DOHH2 (cell line): ENCODE measurements at regions not wholly inside any gene's neighbourhood (a gene's known extent, or its start where the extent isn't known, plus 50 kb on each side); places are given as distances from the start of the nearest gene placed in this dataset.
"Not testable (repeated sequence)": the region's sequence is repeated elsewhere in the genome, so short reads cannot be mapped to it uniquely, and the experiment has no call there.

Source experiments
- H3F3A ChIP-seq: fragments of 200-600 bp; sonication (generic), shearing (Covaris generic); 2 replicates; pipeline ENCODE4 v1.6.0; 2016; ENCODE audit warnings: antibody characterized with exemption, mild to moderate bottlenecking; ENCODE audit not compliant: control insufficient read depth, insufficient read depth
- H3K27ac ChIP-seq: fragments of 200-600 bp; sonication (generic); 2 replicates; pipeline ENCODE4 v1.5.1; 2014; ENCODE audit warnings: low read depth, mild to moderate bottlenecking, low read length, moderate library complexity
- H3K27me3 ChIP-seq: fragments of 200-600 bp; sonication (generic); 2 replicates; pipeline ENCODE4 v1.6.1; 2014; ENCODE audit warnings: mild to moderate bottlenecking, low read length, mixed read lengths; ENCODE audit not compliant: control insufficient read depth
- H3K36me3 ChIP-seq: fragments of 200-600 bp; sonication (generic); 2 replicates; pipeline ENCODE4 v1.6.1; 2014; ENCODE audit warnings: mild to moderate bottlenecking, low read length, moderate library complexity, mixed read lengths; ENCODE audit not compliant: control insufficient read depth
- H3K4me1 ChIP-seq: fragments of 200-600 bp; sonication (generic); 2 replicates; pipeline ENCODE4 v1.6.1; 2014; ENCODE audit warnings: mild to moderate bottlenecking, low read length, mixed read lengths; ENCODE audit not compliant: control insufficient read depth
- H3K4me2 ChIP-seq: fragments of 200-600 bp; sonication (generic); 2 replicates; pipeline ENCODE4 v1.6.0; 2014; ENCODE audit warnings: mild to moderate bottlenecking, low read length, moderate library complexity
- H3K4me3 ChIP-seq: fragments of 200-600 bp; sonication (generic); 2 replicates; pipeline ENCODE4 v1.5.1; 2014; ENCODE audit warnings: mild to moderate bottlenecking, low read length, mixed read lengths
- H3K79me2 ChIP-seq: fragments of 200-600 bp; sonication (generic); 2 replicates; pipeline ENCODE4 v1.6.1; 2014; ENCODE audit warnings: mild to moderate bottlenecking, low read length, mixed read lengths; ENCODE audit not compliant: control insufficient read depth
- H3K9me2 ChIP-seq: fragments of 200-600 bp; sonication (generic); replicated peaks from 2 replicates; pipeline ENCODE4 v1.6.1; 2014; ENCODE audit warnings: mild to moderate bottlenecking, low read length, mixed read lengths; ENCODE audit not compliant: control insufficient read depth
- H3K9me3 ChIP-seq: fragments of 200-600 bp; sonication (generic); 2 replicates; pipeline ENCODE4 v1.6.1; 2014; ENCODE audit warnings: antibody characterized with exemption, low read length, mixed read lengths; ENCODE audit not compliant: control insufficient read depth, insufficient read depth
- H4K20me1 ChIP-seq: fragments of 200-600 bp; sonication (generic); 2 replicates; pipeline ENCODE4 v1.6.0; 2014; ENCODE audit warnings: low read depth, mild to moderate bottlenecking, antibody characterized with exemption, low read length, moderate library complexity; ENCODE audit not compliant: control insufficient read depth, insufficient read depth
- CTCF ChIP-seq: fragments of 200-600 bp; sonication (generic); IDR thresholded peaks from one replicate; pipeline ENCODE4 v1.5.1; 2014; ENCODE audit warnings: antibody characterized with exemption, mild to moderate bottlenecking, low read depth, low read length; ENCODE audit not compliant: poor library complexity, severe bottlenecking
- EZH2phosphoT487 ChIP-seq: fragments of 200-600 bp; sonication (generic); IDR thresholded peaks from 2 replicates; pipeline ENCODE4 v1.6.1; 2017; ENCODE audit warnings: borderline replicate concordance, mild to moderate bottlenecking, antibody characterized with exemption, low read length, moderate library complexity, mixed read lengths

- no peak for TF ChIP-seq EZH2phosphoT487
- TF ChIP-seq CTCF, result no peak
- H3K27me3 ChIP-seq, result no peaks in the 10 kb centered on the region
- H3K4me1 ChIP-seq, result no peaks in the 10 kb centered on the region
- no peaks in the 10 kb centered on the region for H3K36me3 ChIP-seq
- H3K27ac ChIP-seq, result no peak overlapping the region
- H3K4me3 ChIP-seq, result no peak overlapping the region
- no peaks in the 10 kb centered on the region for H4K20me1 ChIP-seq
- no peaks in the 10 kb centered on the region for H3K79me2 ChIP-seq
- no peaks in the 10 kb centered on the region for H3K9me2 ChIP-seq
- H3K9me3 ChIP-seq, result no peaks in the 10 kb centered on the region
- H3K4me2 ChIP-seq, result no peak overlapping the region
- no peaks in the 10 kb centered on the region for H3F3A ChIP-seq
Measured at GRCh38 chr1:99551812-99552614, 93.9 kb upstream of the PALMD start.

GRCh38 chr1:99553301-99553700 is 92.6 kb upstream of the PALMD start:
- Histone ChIP-seq H3K27ac (no peak overlapping the region), H3K4me2 (no peak overlapping the region), H3K36me3 (no peaks in the 10 kb centered on the region), H3K79me2 (no peaks in the 10 kb centered on the region), H3K27me3 (no peaks in the 10 kb centered on the region), H3K9me3 (no peaks in the 10 kb centered on the region), H3K9me2 (no peaks in the 10 kb centered on the region), H3F3A (no peaks in the 10 kb centered on the region), H3K4me3 (no peak overlapping the region), H4K20me1 (no peaks in the 10 kb centered on the region), H3K4me1 (no peaks in the 10 kb centered on the region)
- TF ChIP-seq EZH2phosphoT487, result no peak
- TF ChIP-seq CTCF, result no peak

GRCh38 chr1:99553819-99554218 is 92.1 kb upstream of the PALMD start:
- not testable (repeated sequence) for H3K4me2 ChIP-seq, H3K9me3 ChIP-seq, H3K9me2 ChIP-seq, H3K27ac ChIP-seq, H3F3A ChIP-seq, H3K27me3 ChIP-seq, H3K79me2 ChIP-seq, H3K36me3 ChIP-seq, H3K4me3 ChIP-seq, H4K20me1 ChIP-seq, H3K4me1 ChIP-seq

- H3K79me2 ChIP-seq, result no peaks in the 10 kb centered on the region
- H3K27me3 ChIP-seq, result no peaks in the 10 kb centered on the region
- no peaks in the 10 kb centered on the region for H4K20me1 ChIP-seq
- H3K4me2 ChIP-seq, result no peak overlapping the region
- H3K4me3 ChIP-seq, result no peak overlapping the region
- H3K4me1 ChIP-seq, result no peaks in the 10 kb centered on the region
- no peaks in the 10 kb centered on the region for H3K36me3 ChIP-seq
- H3K9me2 ChIP-seq, result no peaks in the 10 kb centered on the region
- H3K27ac ChIP-seq, result no peak overlapping the region
- H3F3A ChIP-seq, result no peaks in the 10 kb centered on the region
- no peaks in the 10 kb centered on the region for H3K9me3 ChIP-seq
- TF ChIP-seq CTCF, result no peak
- TF ChIP-seq EZH2phosphoT487, result no peak
Measured at GRCh38 chr1:99554727-99555126, 91.2 kb upstream of the PALMD start.
